ENCODE measurements at regions not wholly inside any gene's neighbourhood (a gene's known extent, or its start where the extent isn't known, plus 50 kb on each side); places are given as distances from the start of the nearest gene placed in this dataset.
"Not testable (repeated sequence)": the region's sequence is repeated elsewhere in the genome, so short reads cannot be mapped to it uniquely, and the experiment has no call there.

GRCh38 chr1:185429668-185430067 lies 112.6 kb upstream of the IVNS1ABP start:
- H3K9me3 ChIP-seq (ENCODE audit: low read depth, low read length); H3K27me3 ChIP-seq (ENCODE audit: insufficient read depth, low read length); H3K4me1 ChIP-seq (ENCODE audit: insufficient read depth, low read length); H3K4me3 ChIP-seq (ENCODE audit: low read length): not testable (repeated sequence)

DNA sequence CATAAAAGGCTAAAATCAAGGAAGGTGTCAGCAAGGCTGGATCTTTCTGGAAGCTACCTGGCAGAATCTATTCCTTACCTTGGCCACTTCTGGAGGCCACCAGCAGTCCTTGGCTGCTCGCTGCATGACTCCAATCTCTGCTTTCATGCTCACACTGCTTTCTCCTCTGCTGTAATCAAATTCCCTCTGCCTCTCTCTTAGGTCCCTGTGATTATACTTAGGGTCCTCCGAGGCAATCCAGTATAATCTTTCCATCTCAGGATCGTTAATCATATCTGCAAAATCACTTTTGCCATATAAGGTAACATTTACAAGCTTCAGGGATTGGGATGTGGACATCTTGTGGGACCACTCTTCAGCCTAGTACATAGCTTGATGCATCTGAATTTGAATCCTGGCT lies 110.7 kb upstream of the IVNS1ABP start:
- no peaks in the 10 kb centered on the region for H3K9me3 ChIP-seq (ENCODE audit: low read depth, low read length)
- no peak overlapping the region for H3K4me3 ChIP-seq (ENCODE audit: low read length)
- H3K4me1 ChIP-seq (ENCODE audit: insufficient read depth, low read length), result peaks cover 3% of the 10 kb centered on the region
- H3K27me3 ChIP-seq (ENCODE audit: insufficient read depth, low read length), result no peaks in the 10 kb centered on the region

DNA sequence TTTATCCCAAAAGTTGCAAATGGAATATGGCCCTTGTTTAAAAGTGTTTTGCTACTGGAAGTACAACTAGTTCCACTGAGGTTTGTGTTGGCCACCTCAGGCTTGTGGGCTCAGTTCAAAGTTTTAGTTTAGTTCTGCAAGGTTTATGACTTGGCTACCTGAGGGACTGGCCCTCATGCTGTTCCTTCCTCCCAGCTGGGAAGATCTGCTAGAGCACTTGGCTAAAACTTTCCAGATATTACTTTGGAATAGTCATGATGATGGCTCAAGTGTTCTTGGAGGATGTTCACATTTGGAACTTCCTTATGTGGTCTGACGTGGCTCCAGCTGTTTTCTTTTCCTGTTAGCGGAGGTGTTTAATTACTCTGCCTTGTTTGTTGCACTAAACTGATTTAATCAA lies 110.2 kb upstream of the IVNS1ABP start:
- peaks cover 3% of the 10 kb centered on the region for H3K4me1 ChIP-seq (ENCODE audit: insufficient read depth, low read length)
- H3K9me3 ChIP-seq (ENCODE audit: low read depth, low read length), result no peaks in the 10 kb centered on the region

DNA sequence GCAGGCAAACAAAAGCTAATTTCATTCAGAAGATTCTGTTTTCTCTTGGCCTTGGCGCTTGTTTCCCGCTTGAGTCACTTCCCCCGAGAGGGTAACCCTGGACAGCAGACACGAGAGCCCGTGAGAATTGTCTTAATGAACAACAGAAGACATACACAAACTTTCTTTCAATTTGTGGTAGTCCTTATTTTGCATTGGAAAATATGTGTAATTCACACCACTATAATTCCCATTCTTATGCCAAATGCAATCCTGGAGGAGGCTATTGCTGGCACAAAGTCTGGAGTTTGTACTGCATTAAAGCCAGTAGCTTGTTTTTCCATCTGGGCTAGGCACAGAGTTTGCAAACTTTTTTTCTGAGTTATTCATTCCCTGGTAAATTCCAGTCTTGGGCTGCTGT lies 109.8 kb upstream of the IVNS1ABP start:
- peaks cover 3% of the 10 kb centered on the region for H3K4me1 ChIP-seq (ENCODE audit: insufficient read depth, low read length)
- no peaks in the 10 kb centered on the region for H3K9me3 ChIP-seq (ENCODE audit: low read depth, low read length)
- H3K4me3 ChIP-seq (ENCODE audit: low read length), result no peak overlapping the region
- H3K27me3 ChIP-seq (ENCODE audit: insufficient read depth, low read length), result no peaks in the 10 kb centered on the region

More for the DNA sequence above, 110.2 kb upstream of the IVNS1ABP start:
- no peak overlapping the region for H3K4me3 ChIP-seq (ENCODE audit: low read length)
- H3K27me3 ChIP-seq (ENCODE audit: insufficient read depth, low read length), result no peaks in the 10 kb centered on the region

- H3K27me3 ChIP-seq (ENCODE audit: insufficient read depth, low read length), result no peaks in the 10 kb centered on the region
- H3K4me3 ChIP-seq (ENCODE audit: low read length), result no peak overlapping the region
- no peaks in the 10 kb centered on the region for H3K9me3 ChIP-seq (ENCODE audit: low read depth, low read length)
- H3K4me1 ChIP-seq (ENCODE audit: insufficient read depth, low read length), result peaks cover 20% of the 10 kb centered on the region
Measured at GRCh38 chr1:185425163-185425562, 108.1 kb upstream of the IVNS1ABP start.

GRCh38 chr1:185421485-185422107 lies 104.6 kb upstream of the IVNS1ABP start:
- Histone ChIP-seq H3K4me3 (ENCODE audit: low read length) (no peak overlapping the region), H3K27me3 (ENCODE audit: insufficient read depth, low read length) (no peaks in the 10 kb centered on the region), H3K9me3 (ENCODE audit: low read depth, low read length) (no peaks in the 10 kb centered on the region), H3K4me1 (ENCODE audit: insufficient read depth, low read length) (peaks cover 23% of the 10 kb centered on the region)

DNA sequence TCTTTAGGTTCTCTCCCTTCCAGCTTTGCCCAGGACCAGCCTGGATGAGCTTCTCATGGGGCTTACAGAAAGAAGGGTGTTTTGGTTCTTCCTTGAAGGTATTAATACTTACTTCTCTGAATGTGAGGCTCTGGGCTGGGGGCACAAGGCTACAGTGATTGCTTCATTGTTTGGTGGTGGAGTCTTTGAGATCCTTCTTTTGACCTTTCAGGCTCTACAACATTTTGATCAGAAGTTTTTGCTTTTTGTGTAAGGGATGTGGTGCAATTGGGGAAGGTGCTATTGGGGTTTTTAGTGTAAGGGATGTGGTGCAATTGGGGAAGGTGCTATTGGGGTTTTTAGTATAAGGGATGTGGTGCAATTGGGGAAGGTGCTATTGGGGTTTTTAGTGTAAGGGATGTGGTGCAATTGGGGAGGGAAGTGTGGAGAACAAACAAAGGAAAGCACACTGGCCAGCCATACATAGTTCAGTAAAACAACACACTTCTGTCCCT lies 103.6 kb upstream of the IVNS1ABP start:
- Histone ChIP-seq H3K9me3 (ENCODE audit: low read depth, low read length) (no peaks in the 10 kb centered on the region), H3K4me3 (ENCODE audit: low read length) (no peak overlapping the region), H3K27me3 (ENCODE audit: insufficient read depth, low read length) (no peaks in the 10 kb centered on the region), H3K4me1 (ENCODE audit: insufficient read depth, low read length) (peaks cover 23% of the 10 kb centered on the region)

GRCh38 chr1:185419718-185420117 lies 102.7 kb upstream of the IVNS1ABP start:
- H3K9me3 ChIP-seq (ENCODE audit: low read depth, low read length), result no peaks in the 10 kb centered on the region
- no peak overlapping the region for H3K4me3 ChIP-seq (ENCODE audit: low read length)
- peaks cover 23% of the 10 kb centered on the region for H3K4me1 ChIP-seq (ENCODE audit: insufficient read depth, low read length)
- no peaks in the 10 kb centered on the region for H3K27me3 ChIP-seq (ENCODE audit: insufficient read depth, low read length)

- Histone ChIP-seq H3K4me1 (ENCODE audit: insufficient read depth, low read length) (peaks cover 23% of the 10 kb centered on the region), H3K9me3 (ENCODE audit: low read depth, low read length) (no peaks in the 10 kb centered on the region), H3K4me3 (ENCODE audit: low read length) (no peak overlapping the region), H3K27me3 (ENCODE audit: insufficient read depth, low read length) (no peaks in the 10 kb centered on the region)
Measured at GRCh38 chr1:185418472-185418871, 101.4 kb upstream of the IVNS1ABP start.

- H3K4me1 ChIP-seq (ENCODE audit: insufficient read depth, low read length), result peaks cover 14% of the 10 kb centered on the region
- H3K9me3 ChIP-seq (ENCODE audit: low read depth, low read length), result no peaks in the 10 kb centered on the region
- no peaks in the 10 kb centered on the region for H3K27me3 ChIP-seq (ENCODE audit: insufficient read depth, low read length)
- no peak overlapping the region for H3K4me3 ChIP-seq (ENCODE audit: low read length)
Measured at GRCh38 chr1:185412385-185413087, 95.5 kb upstream of the IVNS1ABP start.

DNA sequence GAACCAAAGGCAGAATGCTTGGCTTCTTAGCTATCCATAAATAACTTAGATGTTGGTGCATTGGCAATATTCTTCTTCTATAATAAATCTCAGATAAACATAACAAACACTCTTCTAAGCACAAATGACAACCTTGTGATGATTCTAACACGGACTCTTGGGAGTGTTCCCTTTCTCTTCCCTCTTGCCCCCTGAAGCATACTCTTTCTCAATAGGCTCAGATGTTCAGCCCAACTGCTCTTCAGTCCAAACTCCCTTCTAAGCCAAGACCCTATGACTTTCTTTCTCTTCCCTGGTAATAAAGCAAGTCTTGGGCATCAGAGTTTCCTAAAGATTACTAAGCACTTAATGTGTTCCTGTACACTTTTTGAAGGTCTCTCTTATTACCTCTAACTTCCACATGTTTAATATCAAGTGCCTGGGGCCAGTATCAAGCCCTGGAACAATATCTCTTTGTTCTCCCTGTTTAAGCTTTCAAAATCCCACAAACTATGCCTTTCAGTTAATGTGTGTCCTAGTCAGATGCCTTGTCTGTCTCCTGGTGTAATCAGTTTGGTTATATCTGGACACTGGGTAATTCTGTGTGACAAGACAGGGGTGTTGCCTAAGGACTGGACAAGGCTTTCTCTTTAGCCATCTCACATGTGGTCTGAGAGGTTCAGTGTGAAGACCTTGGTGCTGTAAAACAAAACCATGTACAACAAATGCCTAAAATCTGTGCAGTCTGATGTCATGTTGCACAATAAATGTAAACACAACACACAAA lies 92.9 kb upstream of the IVNS1ABP start:
- no peaks in the 10 kb centered on the region for H3K27me3 ChIP-seq (ENCODE audit: insufficient read depth, low read length)
- H3K9me3 ChIP-seq (ENCODE audit: low read depth, low read length), result no peaks in the 10 kb centered on the region
- peaks cover 18% of the 10 kb centered on the region for H3K4me1 ChIP-seq (ENCODE audit: insufficient read depth, low read length)
- no peak overlapping the region for H3K4me3 ChIP-seq (ENCODE audit: low read length)

- Histone ChIP-seq H3K4me1 (ENCODE audit: insufficient read depth, low read length) (peaks cover 20% of the 10 kb centered on the region), H3K27me3 (ENCODE audit: insufficient read depth, low read length) (no peaks in the 10 kb centered on the region), H3K4me3 (ENCODE audit: low read length) (no peak overlapping the region), H3K9me3 (ENCODE audit: low read depth, low read length) (no peaks in the 10 kb centered on the region)
Measured at GRCh38 chr1:185409345-185409744, 92.3 kb upstream of the IVNS1ABP start.

DNA sequence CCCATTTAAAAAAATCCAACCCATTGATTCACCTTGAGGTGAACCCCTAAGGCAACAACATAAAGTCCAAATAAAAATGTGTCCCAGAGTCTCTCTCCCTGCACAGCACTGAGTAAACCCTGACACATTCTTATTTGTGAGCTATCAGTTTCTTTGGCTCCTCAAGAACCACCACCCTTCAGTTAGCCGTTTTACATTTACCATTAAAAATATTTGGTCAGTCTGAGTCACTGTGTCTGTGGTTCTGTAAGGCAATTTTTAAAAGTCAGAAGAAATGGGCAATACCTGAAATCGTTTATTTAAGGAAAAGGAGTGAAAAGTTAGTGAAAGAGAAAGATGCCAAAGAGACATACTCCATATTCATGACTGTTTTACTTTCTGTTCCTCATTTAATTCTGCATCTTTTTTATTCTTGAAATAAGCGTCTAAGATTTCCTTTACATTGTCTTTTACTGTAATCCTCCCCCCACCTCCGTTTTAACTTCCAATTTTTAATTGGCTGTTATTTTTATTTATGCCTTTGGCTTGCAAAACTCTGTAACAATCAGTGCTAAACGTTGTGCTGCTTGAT lies 91.7 kb upstream of the IVNS1ABP start:
- no peak overlapping the region for H3K4me3 ChIP-seq (ENCODE audit: low read length)
- H3K9me3 ChIP-seq (ENCODE audit: low read depth, low read length), result no peaks in the 10 kb centered on the region
- peaks cover 20% of the 10 kb centered on the region for H3K4me1 ChIP-seq (ENCODE audit: insufficient read depth, low read length)
- H3K27me3 ChIP-seq (ENCODE audit: insufficient read depth, low read length), result no peaks in the 10 kb centered on the region

- Histone ChIP-seq H3K4me1 (ENCODE audit: insufficient read depth, low read length) (peaks cover 22% of the 10 kb centered on the region), H3K9me3 (ENCODE audit: low read depth, low read length) (no peaks in the 10 kb centered on the region), H3K4me3 (ENCODE audit: low read length) (no peak overlapping the region), H3K27me3 (ENCODE audit: insufficient read depth, low read length) (no peaks in the 10 kb centered on the region)
Measured at GRCh38 chr1:185406691-185407009, 89.6 kb upstream of the IVNS1ABP start.

DNA sequence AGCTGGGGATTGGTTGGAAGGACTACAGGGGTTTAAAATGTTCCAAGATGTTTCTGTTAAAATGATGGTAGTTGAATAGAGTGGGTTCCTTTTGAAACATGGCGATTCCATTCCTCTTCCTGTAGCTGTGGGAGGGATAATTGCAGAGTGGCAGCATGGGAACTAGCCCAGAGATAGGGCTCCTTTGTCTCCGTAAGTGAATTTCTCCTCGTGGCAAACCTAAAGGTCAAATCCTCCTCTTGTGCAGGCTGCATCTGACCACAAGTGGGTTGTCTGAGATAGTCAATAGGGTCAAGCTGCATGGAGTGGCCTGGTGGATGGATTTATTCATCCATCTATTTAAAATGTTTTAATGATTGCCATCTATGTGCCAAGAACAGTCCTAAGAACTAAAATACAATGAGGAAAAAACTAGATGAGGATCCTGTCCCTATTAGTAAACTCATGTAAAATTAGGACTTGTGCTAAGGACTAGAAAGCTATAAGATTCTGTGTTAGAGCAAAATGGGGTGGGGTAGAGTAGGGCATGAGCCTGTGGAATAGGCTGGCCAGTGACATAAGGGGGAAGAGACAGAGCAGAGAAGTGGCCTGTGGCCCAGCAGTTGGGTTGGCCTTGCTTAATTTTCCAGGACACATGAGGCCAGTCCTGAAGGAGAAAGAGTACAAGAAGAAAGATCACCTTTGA lies 89.1 kb upstream of the IVNS1ABP start:
- no peaks in the 10 kb centered on the region for H3K27me3 ChIP-seq (ENCODE audit: insufficient read depth, low read length)

More for the DNA sequence above, 89.1 kb upstream of the IVNS1ABP start:
- H3K4me3 ChIP-seq (ENCODE audit: low read length), result no peak overlapping the region
- peaks cover 22% of the 10 kb centered on the region for H3K4me1 ChIP-seq (ENCODE audit: insufficient read depth, low read length)
- no peaks in the 10 kb centered on the region for H3K9me3 ChIP-seq (ENCODE audit: low read depth, low read length)

Data from mononuclear cell (primary cell).